ENCODE measurements at regions not wholly inside any gene's neighbourhood (a gene's known extent, or its start where the extent isn't known, plus 50 kb on each side); places are given as distances from the start of the nearest gene placed in this dataset.

- no peak overlapping the region for H3K4me3 ChIP-seq (ENCODE audit: low read depth in 1 of 3, low read length in 3 of 3)
- peaks cover 0 to 2% (median 0%) of the 10 kb centered on the region in 3 donors for H3K27me3 ChIP-seq (ENCODE audit: control insufficient read depth in 3 of 3, insufficient read depth in 3 of 3, low read length in 3 of 3)
- DNase-seq (no peak), FAIRE-seq (no peak)
- H3K36me3 ChIP-seq (ENCODE audit: control insufficient read depth in 3 of 3, insufficient read depth in 2 of 3, low read depth in 1 of 3, low read length in 3 of 3): no peaks in the 10 kb centered on the region
- WGBS, 3 donors: 80 to 83% (median 82%) methylated on average over 12 of the region's 12 CpGs
- no peak overlapping the region for H3K27ac ChIP-seq (ENCODE audit: low read depth in 1 of 3, low read length in 2 of 3)
- H3K4me1 ChIP-seq (ENCODE audit: control insufficient read depth in 3 of 3, insufficient read depth in 2 of 3, low read depth in 1 of 3, low read length in 2 of 3): peaks cover 0 to 6% (median 0%) of the 10 kb centered on the region in 3 donors
- H3K9me3 ChIP-seq (ENCODE audit: control insufficient read depth in 2 of 2, insufficient read depth in 1 of 2, low read depth in 1 of 2, low read length in 1 of 2): no peaks in the 10 kb centered on the region
Observed at GRCh38 chr11:119795231-119795630, 66.2 kb upstream of the NECTIN1 start.

- no peaks in the 10 kb centered on the region for H3K36me3 ChIP-seq (ENCODE audit: control insufficient read depth in 3 of 3, insufficient read depth in 2 of 3, low read depth in 1 of 3, low read length in 3 of 3)
- WGBS, 3 donors: 89 to 97% (median 95%) methylated on average over 4 of the region's 4 CpGs
- H3K27ac ChIP-seq (ENCODE audit: low read depth in 1 of 3, low read length in 2 of 3): no peak overlapping the region
- H3K27me3 ChIP-seq (ENCODE audit: control insufficient read depth in 3 of 3, insufficient read depth in 3 of 3, low read length in 3 of 3): peaks cover 0 to 2% (median 0%) of the 10 kb centered on the region in 3 donors
- no peak overlapping the region for H3K4me3 ChIP-seq (ENCODE audit: low read depth in 1 of 3, low read length in 3 of 3)
- FAIRE-seq: no peak
- DNase-seq: no peak
- no peaks in the 10 kb centered on the region for H3K9me3 ChIP-seq (ENCODE audit: control insufficient read depth in 2 of 2, insufficient read depth in 1 of 2, low read depth in 1 of 2, low read length in 1 of 2)
- H3K4me1 ChIP-seq (ENCODE audit: control insufficient read depth in 3 of 3, insufficient read depth in 2 of 3, low read depth in 1 of 3, low read length in 2 of 3): peaks cover 0 to 6% (median 0%) of the 10 kb centered on the region in 3 donors
Observed at GRCh38 chr11:119794756-119795155, 65.8 kb upstream of the NECTIN1 start.

GRCh38 chr11:119794141-119794665 is 65.2 kb upstream of the NECTIN1 start:
- Histone ChIP-seq H3K27me3 (ENCODE audit: control insufficient read depth in 3 of 3, insufficient read depth in 3 of 3, low read length in 3 of 3) (no peaks in the 10 kb centered on the region), H3K9me3 (ENCODE audit: control insufficient read depth in 2 of 2, insufficient read depth in 1 of 2, low read depth in 1 of 2, low read length in 1 of 2) (no peaks in the 10 kb centered on the region), H3K4me1 (ENCODE audit: control insufficient read depth in 3 of 3, insufficient read depth in 2 of 3, low read depth in 1 of 3, low read length in 2 of 3) (peaks cover 0 to 6% (median 0%) of the 10 kb centered on the region in 3 donors), H3K27ac (ENCODE audit: low read depth in 1 of 3, low read length in 2 of 3) (no peak overlapping the region), H3K36me3 (ENCODE audit: control insufficient read depth in 3 of 3, insufficient read depth in 2 of 3, low read depth in 1 of 3, low read length in 3 of 3) (no peaks in the 10 kb centered on the region), H3K4me3 (ENCODE audit: low read depth in 1 of 3, low read length in 3 of 3) (no peak overlapping the region)
- 82 to 89% (median 84%) methylated on average over 17 of the region's 17 CpGs for WGBS, 3 donors
- FAIRE-seq: no peak
- DNase-seq: no peak

GRCh38 chr11:119793335-119793984 is 64.5 kb upstream of the NECTIN1 start:
- Histone ChIP-seq H3K36me3 (ENCODE audit: control insufficient read depth in 3 of 3, insufficient read depth in 2 of 3, low read depth in 1 of 3, low read length in 3 of 3) (no peaks in the 10 kb centered on the region), H3K4me3 (ENCODE audit: low read depth in 1 of 3, low read length in 3 of 3) (no peak overlapping the region), H3K27me3 (ENCODE audit: control insufficient read depth in 3 of 3, insufficient read depth in 3 of 3, low read length in 3 of 3) (no peaks in the 10 kb centered on the region), H3K4me1 (ENCODE audit: control insufficient read depth in 3 of 3, insufficient read depth in 2 of 3, low read depth in 1 of 3, low read length in 2 of 3) (peaks cover 0 to 6% (median 0%) of the 10 kb centered on the region in 3 donors), H3K27ac (ENCODE audit: low read depth in 1 of 3, low read length in 2 of 3) (no peak overlapping the region), H3K9me3 (ENCODE audit: control insufficient read depth in 2 of 2, insufficient read depth in 1 of 2, low read depth in 1 of 2, low read length in 1 of 2) (no peaks in the 10 kb centered on the region)
- WGBS, 3 donors: 72 to 78% (median 77%) methylated on average over 10 of the region's 10 CpGs
- no peak for FAIRE-seq
- DNase-seq: no peak

- Histone ChIP-seq H3K36me3 (ENCODE audit: control insufficient read depth in 3 of 3, insufficient read depth in 2 of 3, low read depth in 1 of 3, low read length in 3 of 3) (no peaks in the 10 kb centered on the region), H3K27me3 (ENCODE audit: control insufficient read depth in 3 of 3, insufficient read depth in 3 of 3, low read length in 3 of 3) (no peaks in the 10 kb centered on the region), H3K4me1 (ENCODE audit: control insufficient read depth in 3 of 3, insufficient read depth in 2 of 3, low read depth in 1 of 3, low read length in 2 of 3) (no peaks in the 10 kb centered on the region), H3K9me3 (ENCODE audit: control insufficient read depth in 2 of 2, insufficient read depth in 1 of 2, low read depth in 1 of 2, low read length in 1 of 2) (no peaks in the 10 kb centered on the region), H3K4me3 (ENCODE audit: low read depth in 1 of 3, low read length in 3 of 3) (no peak overlapping the region), H3K27ac (ENCODE audit: low read depth in 1 of 3, low read length in 2 of 3) (no peak overlapping the region)
- no peak for DNase-seq
- 44 to 73% (median 61%) methylated on average over 6 of the region's 6 CpGs for WGBS, 3 donors
- no peak for FAIRE-seq
Observed at GRCh38 chr11:119791701-119792151, 62.7 kb upstream of the NECTIN1 start.

- H3K36me3 ChIP-seq (ENCODE audit: control insufficient read depth in 3 of 3, insufficient read depth in 2 of 3, low read depth in 1 of 3, low read length in 3 of 3): no peaks in the 10 kb centered on the region
- 69 to 90% (median 74%) methylated on average over 6 of the region's 6 CpGs for WGBS, 3 donors
- no peaks in the 10 kb centered on the region for H3K4me1 ChIP-seq (ENCODE audit: control insufficient read depth in 3 of 3, insufficient read depth in 2 of 3, low read depth in 1 of 3, low read length in 2 of 3)
- FAIRE-seq: no peak
- H3K4me3 ChIP-seq (ENCODE audit: low read depth in 1 of 3, low read length in 3 of 3): no peak overlapping the region
- H3K9me3 ChIP-seq (ENCODE audit: control insufficient read depth in 2 of 2, insufficient read depth in 1 of 2, low read depth in 1 of 2, low read length in 1 of 2): no peaks in the 10 kb centered on the region
- DNase-seq: no peak
- H3K27ac ChIP-seq (ENCODE audit: low read depth in 1 of 3, low read length in 2 of 3): no peak overlapping the region
- no peaks in the 10 kb centered on the region for H3K27me3 ChIP-seq (ENCODE audit: control insufficient read depth in 3 of 3, insufficient read depth in 3 of 3, low read length in 3 of 3)
Observed at GRCh38 chr11:119791047-119791446, 62.0 kb upstream of the NECTIN1 start.

GRCh38 chr11:119790476-119790875 is 61.5 kb upstream of the NECTIN1 start:
- Histone ChIP-seq H3K27me3 (ENCODE audit: control insufficient read depth in 3 of 3, insufficient read depth in 3 of 3, low read length in 3 of 3) (no peaks in the 10 kb centered on the region), H3K27ac (ENCODE audit: low read depth in 1 of 3, low read length in 2 of 3) (no peak overlapping the region), H3K9me3 (ENCODE audit: control insufficient read depth in 2 of 2, insufficient read depth in 1 of 2, low read depth in 1 of 2, low read length in 1 of 2) (no peaks in the 10 kb centered on the region), H3K4me1 (ENCODE audit: control insufficient read depth in 3 of 3, insufficient read depth in 2 of 3, low read depth in 1 of 3, low read length in 2 of 3) (no peaks in the 10 kb centered on the region), H3K36me3 (ENCODE audit: control insufficient read depth in 3 of 3, insufficient read depth in 2 of 3, low read depth in 1 of 3, low read length in 3 of 3) (no peaks in the 10 kb centered on the region), H3K4me3 (ENCODE audit: low read depth in 1 of 3, low read length in 3 of 3) (no peak overlapping the region)
- no peak for FAIRE-seq
- WGBS, 3 donors: 71 to 82% (median 80%) methylated on average over 9 of the region's 9 CpGs
- DNase-seq: no peak

- Histone ChIP-seq H3K36me3 (ENCODE audit: control insufficient read depth in 3 of 3, insufficient read depth in 2 of 3, low read depth in 1 of 3, low read length in 3 of 3) (no peaks in the 10 kb centered on the region), H3K9me3 (ENCODE audit: control insufficient read depth in 2 of 2, insufficient read depth in 1 of 2, low read depth in 1 of 2, low read length in 1 of 2) (no peaks in the 10 kb centered on the region), H3K4me1 (ENCODE audit: control insufficient read depth in 3 of 3, insufficient read depth in 2 of 3, low read depth in 1 of 3, low read length in 2 of 3) (no peaks in the 10 kb centered on the region), H3K27ac (ENCODE audit: low read depth in 1 of 3, low read length in 2 of 3) (no peak overlapping the region), H3K27me3 (ENCODE audit: control insufficient read depth in 3 of 3, insufficient read depth in 3 of 3, low read length in 3 of 3) (no peaks in the 10 kb centered on the region), H3K4me3 (ENCODE audit: low read depth in 1 of 3, low read length in 3 of 3) (no peak overlapping the region)
- 80 to 87% (median 81%) methylated on average over 11 of the region's 11 CpGs for WGBS, 3 donors
- FAIRE-seq (no peak), DNase-seq (no peak)
Observed at GRCh38 chr11:119789766-119790407, 60.9 kb upstream of the NECTIN1 start.
